Fibroblast of gingiva (primary cell): ENCODE measurements at regions not wholly inside any gene's neighbourhood (a gene's known extent, or its start where the extent isn't known, plus 50 kb on each side); places are given as distances from the start of the nearest gene placed in this dataset.
A peak's percentile ranks its signal among the peaks of the same experiment; 100 is the strongest.
"Not testable (repeated sequence)": the region's sequence is repeated elsewhere in the genome, so short reads cannot be mapped to it uniquely, and the experiment has no call there.

ENCODE experiments used
- DNase-seq: peaks from one replicate; pipeline ENCODE4 v3.0.0-alpha.2; 2011; ENCODE audit warnings: low read depth

- no peak for DNase-seq
These were observed 83.9 kb upstream of the SLC39A10 start for GRCh38 chr2:195572895-195573683.

- DNase-seq, result no peak
These were observed 86.7 kb upstream of the SLC39A10 start for GRCh38 chr2:195570329-195570728.

DNA sequence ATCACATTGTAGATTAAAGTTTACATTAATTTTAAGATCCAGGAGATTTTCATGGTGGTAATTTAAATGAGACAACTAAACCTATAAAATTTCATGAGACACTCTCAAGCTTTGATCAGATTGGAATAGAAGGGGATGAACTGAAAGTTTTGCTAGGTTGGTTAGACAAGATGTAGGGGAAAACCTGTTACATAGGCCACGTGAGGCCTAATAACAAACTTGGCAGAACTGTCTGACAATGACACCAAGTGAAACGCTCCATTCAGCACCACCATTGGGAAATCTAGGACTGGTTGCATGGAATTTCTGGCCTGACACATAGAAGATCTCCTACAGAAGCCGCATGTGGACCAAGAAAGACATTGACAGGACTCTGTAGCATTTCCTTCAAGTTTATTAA lies 87.8 kb upstream of the SLC39A10 start:
- DNase-seq, result no peak

- DNase-seq, result not testable (repeated sequence)
These were observed 92.3 kb upstream of the SLC39A10 start for GRCh38 chr2:195564625-195565135.

DNA sequence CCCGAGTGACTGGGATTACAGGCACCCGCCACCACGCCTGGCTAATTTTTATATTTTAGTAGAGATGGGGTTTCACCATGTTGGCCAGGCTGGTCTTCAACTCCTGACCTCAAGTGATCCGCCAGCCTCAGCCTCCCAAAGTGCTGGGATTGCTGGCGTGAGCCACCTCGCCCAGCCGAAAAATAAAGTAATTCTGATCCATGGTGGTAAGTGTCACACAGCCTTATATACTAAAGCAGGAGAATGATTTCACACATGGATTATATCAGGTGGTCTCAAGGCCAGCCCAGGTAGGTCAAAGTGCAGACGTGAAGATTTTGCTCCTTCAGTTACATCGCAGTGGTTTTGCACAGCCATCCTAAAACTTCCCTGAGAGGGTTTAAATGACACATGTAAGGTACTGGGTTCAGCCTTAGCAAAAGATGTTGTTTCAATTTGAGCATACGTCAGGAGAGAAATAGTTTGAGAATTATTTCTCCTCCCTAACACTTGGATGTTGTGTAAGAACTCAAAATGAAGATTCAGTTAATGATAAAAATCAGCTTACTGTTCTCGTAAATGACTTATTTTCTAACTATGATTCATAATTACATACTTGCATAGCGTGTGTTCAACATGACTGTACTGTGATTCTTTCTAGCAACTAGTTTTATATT lies 93.0 kb upstream of the SLC39A10 start:
- peak; percentile 59 for DNase-seq

DNA sequence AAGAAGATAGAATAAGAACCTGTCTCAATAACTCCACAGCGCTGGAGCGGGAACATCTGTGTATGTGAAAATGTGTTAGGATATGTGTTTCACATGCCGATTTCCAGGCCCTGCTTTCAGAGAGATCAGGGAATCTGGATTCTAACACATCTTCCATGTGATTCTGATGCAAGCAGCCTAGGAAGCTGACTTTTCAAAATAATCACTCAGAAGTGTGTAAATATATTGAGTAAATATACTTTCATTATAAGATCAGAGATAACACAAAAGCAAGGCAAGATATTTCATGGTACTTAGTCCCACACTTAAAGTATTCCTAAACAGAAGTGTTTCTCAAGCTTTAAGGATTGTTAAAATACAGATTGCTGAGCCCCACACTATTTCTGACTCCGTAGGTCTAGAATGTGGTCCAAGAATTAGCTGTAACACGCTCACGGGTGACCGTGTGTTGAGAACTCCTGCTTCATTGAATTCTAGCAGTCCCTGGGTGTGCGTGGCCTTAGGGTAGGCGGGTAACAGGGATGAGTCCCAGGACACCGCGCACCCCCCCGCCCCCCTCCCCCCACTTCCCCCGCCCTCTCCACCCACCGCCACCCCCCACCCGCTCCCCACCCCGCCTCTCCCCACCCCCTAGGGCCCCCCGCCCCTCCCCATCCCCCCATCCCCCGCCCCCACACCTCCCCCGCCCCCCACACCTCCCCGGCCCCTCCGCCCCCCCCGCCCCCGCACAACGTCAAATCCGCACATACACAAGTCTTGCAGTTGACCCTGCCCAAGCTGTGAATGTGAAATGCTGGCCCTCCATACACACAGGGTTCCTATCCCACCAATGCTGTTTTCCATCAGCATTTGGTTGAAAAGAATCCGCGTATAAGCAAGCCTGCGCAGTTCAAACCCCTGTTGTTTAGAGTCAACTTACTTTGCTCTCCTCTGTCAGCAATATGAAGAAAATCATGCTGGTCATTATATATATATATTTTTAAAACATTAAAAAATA lies 94.2 kb upstream of the SLC39A10 start:
- no peak for DNase-seq

DNA sequence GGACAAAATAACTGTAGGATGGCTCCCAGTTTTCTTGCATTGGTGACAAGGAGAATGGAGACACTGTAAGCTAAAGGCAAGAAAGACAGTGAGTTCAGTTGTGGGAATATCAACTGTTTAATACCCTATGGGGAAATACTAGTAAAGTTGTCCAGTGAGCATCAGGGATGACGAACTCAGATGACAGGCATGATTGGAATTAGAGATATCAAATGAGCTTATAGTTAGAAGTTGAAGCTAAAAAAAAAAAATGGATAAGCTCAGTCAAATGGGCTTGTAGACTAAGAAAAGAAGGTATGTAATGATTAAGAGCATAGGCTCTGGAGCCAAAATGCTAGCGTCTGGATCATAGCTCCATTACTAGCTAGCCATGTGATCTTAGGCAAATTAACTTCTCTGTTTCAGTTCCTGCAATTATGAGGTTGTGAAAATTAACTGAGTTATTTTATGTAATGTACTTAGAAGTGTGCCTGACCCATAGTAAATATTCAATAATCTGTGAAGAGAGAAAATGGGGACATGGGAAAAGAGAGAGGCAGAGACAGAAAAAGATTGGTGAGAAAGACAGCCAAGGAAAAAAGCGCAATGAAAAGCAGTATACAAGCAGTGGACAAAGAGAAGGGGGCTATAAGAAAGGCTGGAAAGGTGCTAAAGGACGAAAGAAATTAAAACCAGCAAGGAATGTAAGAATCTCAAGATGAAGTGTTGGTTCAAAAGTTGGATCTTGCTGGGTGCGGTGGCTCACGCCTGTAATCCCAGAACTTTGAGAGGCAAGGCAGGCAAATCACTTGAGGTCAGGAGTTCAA lies 95.7 kb upstream of the SLC39A10 start:
- DNase-seq, result peak; percentile 58

- DNase-seq, result no peak
These were observed 96.7 kb upstream of the SLC39A10 start for GRCh38 chr2:195560209-195560895.

DNA sequence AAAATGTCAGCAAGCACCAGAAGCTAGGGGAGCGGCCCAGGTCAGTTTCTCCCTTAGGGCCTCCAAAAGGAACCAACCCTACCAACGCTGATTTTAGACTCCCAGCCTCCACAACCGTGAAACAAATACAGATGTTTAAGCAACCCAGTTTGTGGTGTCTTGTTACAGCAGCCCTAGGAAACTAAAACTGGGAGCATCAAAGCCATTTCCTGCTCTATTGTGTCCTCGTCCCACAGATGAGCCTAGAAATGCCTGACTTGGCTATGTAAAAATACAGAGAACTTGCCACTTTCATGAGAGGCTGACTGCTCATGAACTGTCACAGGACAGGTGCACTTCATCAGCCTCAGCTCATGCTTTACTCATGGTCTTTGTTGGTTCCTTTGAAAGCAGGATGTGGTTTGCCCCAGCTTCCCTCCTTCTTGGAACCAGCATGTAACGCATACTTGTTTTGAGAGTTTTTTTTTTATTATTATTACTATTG lies 97.6 kb upstream of the SLC39A10 start:
- DNase-seq, result peak; percentile 45

GRCh38 chr2:195555971-195556370 lies 101.1 kb upstream of the SLC39A10 start:
- DNase-seq, result no peak

GRCh38 chr2:195552581-195552980 lies 104.4 kb upstream of the SLC39A10 start:
- no peak for DNase-seq

- DNase-seq, result no peak
These were observed 108.7 kb upstream of the SLC39A10 start for GRCh38 chr2:195548198-195548940.

GRCh38 chr2:195547268-195547840 lies 109.7 kb upstream of the SLC39A10 start:
- not testable (repeated sequence) for DNase-seq

- no peak for DNase-seq
These were observed 111.2 kb upstream of the SLC39A10 start for GRCh38 chr2:195545811-195546210.

- DNase-seq, result no peak
These were observed 112.8 kb upstream of the SLC39A10 start for GRCh38 chr2:195543902-195544894.

DNA sequence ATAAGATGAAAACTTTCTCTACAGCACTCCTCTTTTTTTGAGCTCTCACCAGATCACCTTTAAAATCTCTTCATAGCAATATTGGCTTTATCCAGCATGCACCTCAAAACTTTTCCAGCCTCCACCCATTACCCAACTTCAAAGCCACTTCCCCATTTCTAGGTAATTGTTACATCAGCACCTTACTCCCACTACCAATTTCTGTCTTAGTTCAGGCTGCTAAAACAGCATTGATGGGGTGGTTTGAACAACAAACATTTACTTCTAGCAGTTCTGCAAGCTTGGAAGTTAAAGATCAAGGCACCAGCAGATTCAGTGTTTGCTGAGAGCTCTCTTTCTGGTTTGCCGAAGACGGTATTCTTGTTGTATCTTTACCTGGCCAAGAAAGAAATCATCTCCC lies 114.0 kb upstream of the SLC39A10 start:
- DNase-seq, result no peak

DNA sequence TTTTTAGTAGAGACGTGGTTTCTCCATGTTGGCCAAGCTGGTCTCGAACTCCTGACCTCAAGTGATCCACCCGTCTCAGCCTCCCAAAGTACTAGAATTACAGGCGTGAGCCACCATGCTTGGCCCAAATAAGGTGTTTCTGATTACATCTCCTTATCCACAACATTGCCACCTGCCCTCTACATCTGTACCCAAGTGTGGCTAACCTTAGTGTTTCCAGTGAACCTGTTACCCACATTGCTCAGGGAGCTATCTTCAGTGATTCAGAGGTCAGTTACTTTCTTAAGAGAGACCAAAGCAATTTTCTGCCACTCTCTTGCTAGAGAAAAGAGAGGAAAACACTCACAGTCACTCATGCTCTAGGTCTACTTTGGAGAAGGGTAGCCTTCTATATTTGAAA lies 115.0 kb upstream of the SLC39A10 start:
- no peak for DNase-seq

GRCh38 chr2:195538937-195539336 lies 118.1 kb upstream of the SLC39A10 start:
- DNase-seq, result no peak
